ENCODE measurements at regions not wholly inside any gene's neighbourhood (a gene's known extent, or its start where the extent isn't known, plus 50 kb on each side); places are given as distances from the start of the nearest gene placed in this dataset.

DNA sequence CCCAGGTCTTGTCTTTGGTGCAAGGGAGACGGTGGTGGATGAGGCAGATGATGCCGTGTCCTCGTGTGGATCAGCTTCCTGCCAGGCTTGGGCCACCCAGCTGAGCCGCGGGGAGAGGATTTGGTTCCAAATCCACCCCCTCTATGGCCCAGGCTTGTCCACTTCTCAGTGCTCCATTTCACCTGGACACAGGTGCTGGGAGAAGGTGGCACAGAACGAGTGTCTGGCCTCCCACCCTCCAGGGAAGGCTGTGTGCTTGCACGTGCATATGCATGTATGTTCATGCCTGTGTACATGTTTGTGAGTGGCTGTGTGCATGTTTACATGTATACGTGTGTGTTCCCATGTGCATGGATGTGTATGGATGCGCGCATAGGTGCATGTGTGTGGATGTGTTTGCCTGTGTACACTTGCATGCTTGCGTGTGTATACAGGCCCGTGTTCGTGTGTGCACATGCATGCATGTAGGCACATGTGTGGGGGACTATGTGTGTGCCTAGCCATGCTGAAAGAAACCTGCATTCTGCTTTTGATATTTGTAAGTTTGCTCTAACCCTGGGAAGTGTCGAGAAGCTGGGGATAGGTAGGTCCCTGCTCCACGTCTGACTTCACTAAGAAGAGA is 196.3 kb downstream of the IRF8 start:
- no peak for DNase-seq

DNA sequence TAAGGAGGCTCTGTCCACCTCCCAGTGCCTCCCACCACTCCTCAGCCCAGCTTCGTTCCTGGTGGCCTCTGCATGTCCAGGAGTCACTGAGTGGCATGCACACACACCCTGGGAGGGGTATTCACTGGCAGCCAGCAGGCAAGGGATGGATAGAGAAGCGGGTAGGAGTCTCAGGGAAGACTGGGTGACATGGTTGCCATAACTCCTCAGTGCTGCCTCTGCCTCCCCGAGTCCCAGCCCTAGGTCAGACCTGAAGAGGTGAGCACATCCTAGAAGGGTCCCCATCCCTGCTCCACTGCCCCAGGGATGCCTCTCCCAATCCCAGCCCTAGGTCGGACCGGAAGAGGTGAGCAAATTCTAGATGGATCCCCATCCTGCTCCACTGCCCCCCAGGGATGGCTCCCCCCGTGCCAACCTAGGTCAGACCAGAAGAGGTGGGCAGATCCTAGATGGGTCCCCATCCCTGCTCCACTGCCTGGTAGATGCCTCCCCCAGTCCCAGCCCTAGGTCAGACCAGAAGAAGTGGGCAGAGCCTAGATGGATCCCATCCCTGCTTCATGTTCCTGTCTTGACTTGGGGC is 197.0 kb downstream of the IRF8 start:
- DNase-seq: no peak

DNA sequence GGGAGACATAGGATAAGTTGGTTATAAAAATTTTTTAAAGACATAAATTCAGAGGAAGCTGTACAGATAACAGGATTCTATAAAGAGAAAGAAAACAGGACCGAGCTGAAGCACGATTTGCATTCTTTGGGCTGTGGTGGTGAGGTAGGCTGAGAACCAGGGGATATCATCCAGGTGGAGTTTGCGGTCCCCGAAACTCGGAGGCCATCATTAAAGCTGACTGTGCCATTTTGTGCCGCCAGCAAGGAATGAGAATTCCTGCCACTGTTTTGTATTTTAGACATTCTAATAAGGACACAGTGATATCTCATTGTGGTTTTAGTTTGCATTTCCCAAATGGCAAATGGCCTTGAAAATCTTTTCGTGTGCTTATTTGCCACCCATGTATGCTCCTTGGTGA is 197.9 kb downstream of the IRF8 start:
- DNase-seq: no peak

DNA sequence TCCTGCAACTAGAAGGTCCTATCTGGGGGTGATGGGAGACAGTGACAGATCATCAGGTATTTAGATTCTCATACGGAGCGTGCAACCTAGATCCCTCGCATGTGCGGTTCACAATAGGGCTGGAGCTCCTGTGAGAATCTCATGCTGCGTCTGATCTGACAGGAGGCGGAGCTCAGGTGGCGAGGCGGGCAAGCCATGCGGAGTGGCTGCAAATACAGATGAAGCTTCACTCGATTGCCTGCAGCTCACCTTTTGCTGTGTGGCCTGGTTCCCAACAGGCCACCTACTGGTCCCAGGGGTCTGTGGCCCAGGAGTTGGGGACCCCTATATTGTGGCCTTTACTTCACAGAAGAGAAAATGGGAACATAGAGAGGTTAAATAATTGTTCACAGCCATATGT is 200.4 kb downstream of the IRF8 start:
- DNase-seq: no peak

DNA sequence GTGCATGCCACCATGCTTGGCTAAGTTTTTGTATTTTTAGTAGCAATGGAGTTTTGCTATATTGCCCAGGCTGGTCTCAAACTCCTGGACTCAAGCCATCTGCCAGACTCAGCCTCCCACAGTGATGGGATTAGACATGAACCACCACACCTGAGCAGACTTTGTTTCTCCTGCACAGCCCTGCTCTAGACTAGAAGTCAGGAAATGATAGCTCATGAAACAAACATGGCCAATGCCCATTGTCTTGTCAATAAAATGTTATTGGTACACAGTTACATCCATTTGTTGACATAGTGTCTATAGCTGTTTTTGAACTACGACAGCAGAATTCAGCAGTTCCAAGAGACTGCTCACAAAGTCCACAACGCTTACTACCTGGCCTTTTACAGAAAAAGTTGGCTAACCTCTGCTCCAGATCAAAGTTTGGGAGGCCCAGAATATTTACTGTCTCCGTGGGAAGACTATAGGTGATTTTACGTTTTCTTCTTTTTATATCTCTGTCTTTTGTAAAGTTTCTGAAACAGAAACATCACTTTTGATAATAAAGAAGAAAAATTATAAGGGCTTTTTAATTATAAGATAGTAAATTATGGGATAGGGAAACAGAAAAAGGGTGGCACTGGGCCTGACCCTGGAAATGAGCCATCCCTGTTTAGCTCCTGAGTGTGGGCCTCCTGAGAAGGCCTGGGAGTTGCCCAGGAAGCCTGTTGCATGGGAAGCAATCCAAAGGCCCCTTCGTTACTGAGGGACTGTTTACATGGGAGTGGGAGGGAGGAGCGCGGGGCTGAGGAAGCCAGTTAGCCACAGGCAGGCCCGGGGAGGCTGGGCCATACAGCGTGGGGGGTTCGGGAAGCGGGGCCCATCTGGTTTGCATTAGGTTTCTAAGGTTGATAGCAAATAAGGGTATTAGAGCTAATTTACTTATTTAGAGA is 201.5 kb downstream of the IRF8 start:
- DNase-seq: no peak

DNA sequence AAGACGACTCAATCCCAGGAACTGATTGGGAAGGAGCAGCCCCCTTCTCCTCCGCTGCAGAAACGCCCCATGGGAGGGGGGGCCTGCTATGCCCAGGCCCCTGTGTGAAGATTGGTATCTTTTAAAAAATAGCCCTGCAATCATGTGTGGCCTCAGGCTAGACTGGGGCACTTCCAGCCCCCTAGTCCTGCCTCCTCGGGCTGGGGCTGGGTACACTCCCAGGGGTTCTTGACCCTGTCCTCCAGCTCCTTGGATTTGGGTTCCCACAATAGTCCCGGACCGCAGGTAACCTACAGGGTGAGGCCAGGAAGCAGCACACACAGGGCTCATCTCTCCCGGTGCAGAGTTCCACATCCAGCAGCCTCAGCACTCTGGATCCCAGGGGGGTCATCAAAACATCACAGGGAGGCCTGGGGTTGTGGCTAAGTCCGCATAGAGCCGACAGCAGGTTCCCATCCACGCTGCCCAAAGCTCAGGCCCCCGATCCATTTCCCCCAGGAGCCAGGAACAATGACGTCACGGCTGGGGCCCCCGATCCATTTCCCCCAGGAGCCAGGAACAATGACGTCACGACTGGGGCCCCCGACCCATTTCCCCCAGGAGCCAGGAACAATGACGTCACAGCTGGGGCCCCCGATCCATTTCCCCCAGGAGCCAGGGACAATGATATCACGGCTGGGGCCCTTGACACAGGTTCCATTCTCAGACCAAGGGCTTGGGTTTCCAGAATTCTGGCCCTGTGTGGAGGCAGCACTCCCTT is 202.4 kb downstream of the IRF8 start:
- no peak for DNase-seq

DNA sequence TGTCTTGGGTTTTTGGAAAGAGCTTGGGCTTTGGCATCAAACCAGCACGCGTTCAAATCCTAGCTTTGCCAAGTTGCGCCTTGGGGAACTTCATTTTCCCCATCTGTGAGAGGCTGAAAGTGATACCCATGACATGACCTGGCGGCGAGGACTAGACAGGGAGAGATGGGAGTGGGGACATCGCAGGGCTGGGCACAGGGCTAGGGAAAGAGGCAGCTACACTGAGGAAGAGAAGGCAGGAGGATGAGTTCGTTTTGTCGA is 202.9 kb downstream of the IRF8 start:
- DNase-seq: no peak

DNA sequence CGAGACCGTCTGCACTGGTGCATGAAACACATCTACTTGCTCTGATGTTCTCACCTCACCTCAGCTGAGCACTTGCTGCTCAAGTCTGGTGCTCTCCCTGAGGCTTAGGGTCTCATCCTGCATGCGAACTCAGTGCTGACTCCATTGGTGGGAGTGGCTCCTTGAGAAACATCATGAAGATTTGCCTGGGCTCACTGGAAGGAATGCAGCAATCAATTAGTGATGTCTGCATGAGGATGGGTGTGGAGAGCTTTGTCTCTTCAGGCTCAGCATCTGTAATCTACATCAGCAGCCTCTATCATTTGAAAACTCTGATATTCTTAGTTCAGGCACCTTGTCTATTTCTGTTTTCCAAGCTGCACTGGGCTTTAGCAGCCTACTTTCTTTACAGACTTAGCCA is 204.4 kb downstream of the IRF8 start:
- no peak for DNase-seq

DNA sequence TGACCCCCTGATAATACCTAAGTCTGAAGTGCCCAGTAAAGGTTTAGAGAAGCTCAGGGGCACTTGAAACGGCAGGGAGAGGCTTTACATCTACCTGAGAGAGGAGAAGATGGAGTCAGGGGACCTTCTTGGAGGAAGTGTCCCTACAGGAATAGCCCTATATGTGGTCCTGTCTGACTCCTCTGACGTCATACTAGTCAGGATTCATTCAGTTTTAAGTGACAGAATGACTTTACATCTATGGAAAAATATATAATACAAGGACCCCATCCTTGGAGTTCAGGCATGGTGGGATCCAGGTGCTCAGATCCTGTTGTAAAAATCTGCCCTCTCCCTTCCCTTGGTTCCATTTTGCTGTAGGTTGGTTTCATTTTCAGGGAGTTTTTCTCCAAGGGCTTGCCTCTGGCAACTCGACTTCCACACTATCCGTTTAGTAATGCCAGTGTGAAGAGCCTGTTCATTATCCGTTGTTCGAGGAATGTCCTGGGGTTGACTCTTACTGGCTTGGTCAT is 205.6 kb downstream of the IRF8 start:
- DNase-seq: no peak

DNA sequence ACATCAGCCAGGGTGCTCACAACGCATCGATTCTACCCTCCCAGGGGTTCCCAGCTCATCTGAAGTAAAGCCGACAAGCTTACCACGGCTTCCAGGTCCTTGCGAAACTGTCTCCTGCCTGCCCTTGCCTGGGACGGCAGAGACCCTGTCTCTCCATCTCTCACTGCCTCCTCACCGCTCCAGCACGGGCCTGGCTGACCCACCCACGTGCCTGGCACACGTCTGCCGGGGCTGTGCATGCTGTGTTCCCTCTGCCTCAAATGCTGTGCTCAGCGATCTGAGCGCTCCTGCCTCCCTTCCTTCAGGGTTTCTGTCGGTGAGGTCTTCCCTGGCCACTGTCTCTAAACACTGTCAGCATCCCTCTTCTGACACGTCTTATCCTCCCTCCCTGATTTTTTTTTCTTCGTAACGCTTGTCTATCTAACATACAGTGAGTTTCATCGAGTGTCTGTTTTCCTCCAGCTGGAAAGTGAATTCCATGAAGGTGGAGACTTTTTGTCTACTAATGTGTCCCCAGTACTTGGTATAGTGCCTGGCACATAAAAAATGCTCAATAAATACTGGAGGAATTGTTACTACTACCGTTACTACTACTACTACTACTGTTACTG is 208.4 kb downstream of the IRF8 start:
- no peak for DNase-seq

DNA sequence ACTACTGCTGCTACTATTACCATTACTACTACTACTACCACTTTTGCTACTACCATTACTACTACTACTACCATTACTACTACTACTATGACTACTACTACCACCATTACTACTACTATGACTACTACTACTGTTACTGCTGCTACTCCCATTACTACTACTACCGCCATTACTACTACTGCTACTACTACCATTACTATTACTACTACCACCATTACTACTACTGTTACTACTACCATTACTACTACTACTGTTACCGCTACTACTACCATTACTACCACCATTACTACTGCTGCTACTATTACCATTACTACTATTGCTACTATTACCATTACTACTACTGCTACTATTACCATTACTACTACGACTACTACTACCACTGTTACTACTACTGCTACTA is 209.1 kb downstream of the IRF8 start:
- no peak for DNase-seq

DNA sequence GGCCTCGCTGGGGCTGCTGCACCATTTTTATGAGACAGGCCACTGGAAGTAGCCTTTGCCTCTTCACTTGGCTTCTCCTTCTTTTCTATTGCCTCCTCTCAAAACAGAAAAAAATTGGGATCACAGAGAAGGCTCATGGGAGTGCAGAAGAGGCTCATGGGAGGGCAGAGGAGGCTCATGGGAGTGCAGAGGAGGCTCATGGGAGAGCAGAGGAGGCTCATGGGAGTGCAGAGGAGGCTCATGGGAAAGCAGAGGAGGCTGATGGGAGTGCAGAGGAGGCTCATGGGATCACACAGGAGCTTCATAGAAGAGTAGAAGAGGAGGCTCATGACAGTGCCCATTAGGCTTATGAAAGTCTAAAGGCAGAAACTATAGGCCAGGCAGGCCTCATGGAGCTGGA is 211.2 kb downstream of the IRF8 start:
- no peak for DNase-seq

DNA sequence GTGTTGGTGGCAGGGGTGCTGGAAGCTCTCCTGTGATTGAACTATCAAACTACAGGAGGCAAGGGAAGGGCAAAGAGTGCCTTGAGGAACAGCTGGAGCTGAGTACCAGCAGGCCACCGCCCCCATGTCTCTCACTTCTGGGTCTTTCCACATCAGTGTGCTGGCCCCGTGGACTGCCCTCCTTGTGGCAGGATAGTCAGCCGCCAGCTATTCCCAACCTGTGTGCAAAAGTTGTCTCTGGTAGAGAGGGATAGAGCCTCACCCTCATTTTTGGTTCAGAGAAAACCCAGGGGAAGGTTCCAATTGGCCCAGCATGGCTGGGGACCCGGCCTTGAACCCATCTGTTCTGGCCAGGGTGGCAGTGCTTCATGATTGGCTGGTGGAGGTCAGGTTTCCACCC is 211.8 kb downstream of the IRF8 start:
- no peak for DNase-seq

DNA sequence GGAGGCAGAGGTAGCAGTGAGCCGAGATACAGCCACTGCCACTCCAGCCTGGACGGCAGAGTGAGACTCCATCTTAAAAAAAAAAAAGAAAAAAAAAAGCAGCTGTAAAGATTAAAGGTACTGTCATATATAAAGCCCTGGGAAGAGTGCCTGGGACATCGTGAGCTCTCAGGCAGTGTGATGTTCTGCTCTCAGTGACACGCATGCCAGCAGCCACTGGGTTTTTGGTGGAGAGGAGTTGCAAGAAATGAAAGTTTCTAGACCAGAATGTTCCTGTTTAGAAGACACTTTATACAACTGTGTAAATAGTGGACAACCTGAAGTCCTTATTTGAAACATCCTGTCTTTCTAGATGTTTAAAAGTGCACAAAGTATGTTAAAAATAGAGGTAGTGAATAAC is 213.2 kb downstream of the IRF8 start:
- no peak for DNase-seq

DNA sequence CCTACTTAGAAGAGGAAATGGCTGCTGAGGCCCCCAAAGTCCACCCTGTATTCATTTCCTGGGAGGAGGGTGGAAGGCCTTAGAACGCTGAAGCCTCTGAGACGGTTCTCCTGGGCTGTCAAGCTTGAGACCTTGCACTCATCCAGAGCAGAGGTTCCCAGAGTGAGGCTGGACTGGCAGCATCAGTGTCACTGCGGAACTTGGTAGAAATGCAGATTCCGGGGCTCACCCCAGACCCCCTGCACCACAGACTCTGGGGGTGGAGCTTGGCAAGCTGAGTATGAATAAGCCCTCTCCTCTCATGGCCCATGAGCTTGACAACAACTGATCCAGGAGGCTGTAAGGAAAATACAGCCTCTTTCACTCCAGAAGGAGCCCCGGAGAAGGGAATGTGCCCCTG is 218.3 kb downstream of the IRF8 start:
- DNase-seq: no peak

DNA sequence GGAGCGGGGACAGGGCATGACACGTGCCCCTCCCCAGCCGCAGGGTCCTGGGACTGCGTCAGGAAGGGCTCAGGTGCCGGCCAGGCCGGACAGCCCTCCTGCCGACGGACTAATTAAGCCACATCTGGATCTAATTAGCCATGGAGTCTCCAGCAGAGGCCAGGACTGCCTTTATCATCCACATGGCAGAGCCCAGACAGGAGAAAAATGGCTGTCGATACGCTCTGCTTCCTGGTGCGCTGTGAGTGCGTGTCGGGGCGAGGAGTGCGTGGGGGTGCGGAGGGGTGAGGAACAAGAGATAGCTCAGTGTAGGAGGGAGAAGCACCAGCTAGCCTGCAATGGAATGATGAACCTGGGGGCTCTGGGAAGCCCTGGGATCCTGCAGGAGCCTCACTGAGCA is 218.8 kb downstream of the IRF8 start:
- no peak for DNase-seq

DNA sequence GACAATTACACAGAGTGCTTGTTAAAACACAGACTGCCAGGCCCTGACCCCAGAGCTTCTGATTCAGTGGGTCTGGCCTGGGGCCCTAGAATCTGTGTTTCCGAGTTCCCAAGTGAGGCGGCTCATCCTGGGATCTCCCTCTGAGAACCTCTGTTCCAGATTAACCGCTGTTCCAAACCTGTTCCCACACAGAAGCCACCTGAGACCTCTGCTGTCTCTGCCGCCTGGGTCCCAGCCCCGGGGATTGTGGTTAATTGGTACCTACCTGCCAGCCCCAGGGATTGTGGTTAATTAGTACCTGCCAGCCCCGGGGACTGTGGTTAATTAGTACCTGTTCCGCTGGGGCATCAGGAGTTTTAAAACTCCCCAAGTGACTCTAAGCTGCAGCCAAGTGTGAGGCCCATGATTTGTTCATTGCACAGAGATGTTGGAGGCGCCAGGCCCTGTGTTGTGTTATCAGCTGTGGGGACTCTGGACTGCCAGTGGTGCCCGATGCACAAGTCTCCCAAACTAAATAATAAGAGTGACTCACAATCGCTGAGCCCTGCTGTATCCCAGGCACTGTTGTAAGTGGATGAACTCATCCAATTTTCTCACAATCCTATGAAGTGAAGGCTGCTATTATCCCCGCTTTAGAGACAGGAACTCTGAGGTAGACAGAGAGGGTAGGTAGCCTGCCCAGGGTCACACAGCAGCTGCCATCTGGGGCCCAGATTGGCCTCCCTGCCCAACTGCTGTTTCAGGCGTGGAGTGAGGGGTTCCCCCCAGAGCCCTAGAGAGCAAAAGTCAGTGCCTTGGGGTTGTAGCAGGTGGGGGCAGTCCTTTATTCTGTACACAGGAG is 219.7 kb downstream of the IRF8 start:
- DNase-seq: no peak

DNA sequence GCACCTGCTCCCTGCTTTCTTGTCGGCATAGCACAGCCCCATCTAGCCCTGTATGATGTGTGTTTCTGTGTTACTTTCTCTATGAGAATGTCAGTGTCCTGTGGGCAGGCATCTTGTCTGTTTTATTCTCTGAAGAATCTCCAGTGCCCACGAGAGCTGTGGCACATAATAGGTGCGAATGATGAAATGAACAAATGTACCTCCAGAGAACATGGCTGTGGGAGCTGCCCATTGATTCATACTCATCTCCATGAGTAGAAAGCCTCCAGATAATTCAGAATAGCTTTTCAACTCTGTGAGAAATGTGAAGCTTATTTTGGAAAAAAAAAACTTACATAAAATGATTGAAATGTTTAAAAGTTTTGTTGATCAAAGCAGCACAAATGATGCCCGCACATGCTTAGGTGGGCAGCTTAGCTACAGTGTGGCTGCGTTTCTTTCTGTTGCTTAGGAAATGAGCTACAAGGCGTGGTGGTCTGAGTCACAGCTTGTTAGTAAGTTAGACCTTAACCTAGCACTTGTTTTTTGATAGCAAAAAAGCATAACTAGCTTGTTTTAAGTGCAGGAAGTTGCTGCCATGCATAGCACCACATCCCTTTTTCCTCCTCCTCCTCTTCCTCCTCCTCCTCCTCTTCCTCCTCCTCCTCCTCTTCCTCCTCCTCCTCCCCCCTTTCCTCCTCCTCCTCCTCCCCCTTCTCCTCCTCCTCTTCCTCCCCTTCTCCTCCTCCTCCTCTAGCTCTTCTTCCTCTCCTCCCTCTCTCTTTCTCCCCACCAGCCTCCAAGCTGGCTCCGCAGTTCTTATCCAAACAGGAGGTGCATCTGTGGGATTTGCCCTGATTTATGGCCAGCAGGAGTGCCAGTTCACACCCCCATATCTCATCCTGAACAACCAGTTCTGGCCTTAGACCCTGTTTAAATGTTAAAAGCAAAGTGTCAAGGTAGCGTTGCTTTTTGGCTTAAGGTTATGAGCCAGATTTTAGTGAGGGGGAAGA is 221.5 kb downstream of the IRF8 start:
- DNase-seq: no peak

DNA sequence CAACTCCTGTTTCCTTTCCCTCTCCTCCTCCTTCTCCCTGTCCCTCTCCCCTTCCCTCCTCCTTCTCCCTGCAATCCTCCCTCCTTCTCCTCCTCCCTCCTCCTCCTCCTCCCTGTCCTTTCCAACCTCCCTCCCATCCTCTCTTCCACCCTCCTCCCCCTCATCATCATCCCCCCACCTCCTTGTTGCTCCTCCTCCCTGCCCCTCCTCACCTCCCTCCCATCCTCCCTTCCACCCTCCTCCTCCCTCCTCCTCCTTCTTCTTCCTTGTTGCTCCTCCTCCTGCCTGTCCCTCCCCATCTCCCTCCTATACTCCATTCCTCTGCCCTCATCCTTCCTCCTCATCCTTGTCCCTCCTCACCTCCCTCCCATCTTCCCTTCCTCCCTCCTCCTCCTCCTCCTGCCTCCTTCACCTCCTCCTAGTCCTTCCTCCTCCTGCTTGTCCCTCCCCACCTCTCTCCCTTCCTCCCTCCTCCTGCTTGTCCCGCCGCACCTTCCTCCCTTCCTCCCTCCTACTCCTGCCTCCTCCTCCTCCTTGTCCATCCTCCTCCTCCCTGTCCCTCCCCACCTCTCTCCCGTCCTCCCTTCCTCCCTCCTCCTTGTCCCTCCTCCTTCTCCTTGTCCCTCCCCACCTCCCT is 222.5 kb downstream of the IRF8 start:
- no peak for DNase-seq

DNA sequence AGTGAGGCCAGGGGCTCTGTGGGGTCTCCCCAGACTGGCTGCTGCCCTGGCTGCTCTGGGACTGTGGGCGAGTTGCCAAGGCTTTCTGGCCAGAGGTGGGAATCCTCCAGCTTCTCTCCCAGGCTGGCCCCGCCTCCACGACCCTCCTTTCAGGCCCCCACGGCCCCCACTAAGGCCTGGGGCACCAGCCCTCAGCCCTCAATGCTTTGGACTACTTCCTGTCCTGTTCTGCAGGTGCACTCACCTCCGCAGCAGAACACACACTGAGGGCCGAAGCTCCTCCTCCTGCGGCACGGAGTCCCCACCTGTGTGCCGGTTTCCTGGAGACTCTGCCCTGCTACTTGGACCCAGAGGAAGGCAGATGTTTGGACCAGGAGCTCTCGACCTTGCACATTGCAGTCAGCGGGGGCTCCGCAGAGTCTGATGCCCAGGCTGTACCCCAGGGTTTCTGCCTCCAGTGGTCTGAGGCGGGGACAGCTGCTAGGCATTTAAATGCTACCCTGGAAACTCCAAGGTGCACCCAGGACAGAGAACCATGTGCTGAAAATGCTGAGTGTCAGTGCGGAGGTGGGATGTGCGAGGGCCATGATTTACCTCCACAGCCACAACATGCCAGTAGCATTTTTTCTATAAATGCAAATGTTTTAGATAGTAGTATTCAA is 223.8 kb downstream of the IRF8 start:
- DNase-seq: no peak
